DMS114 treated with DMSO at 0.1 percent for 48 hours (cell line): ENCODE measurements at regions not wholly inside any gene's neighbourhood (a gene's known extent, or its start where the extent isn't known, plus 50 kb on each side); places are given as distances from the start of the nearest gene placed in this dataset.

Source experiments
- DNase-seq: peaks from one replicate; lab custom pipeline; 2025; ENCODE audit not compliant: unreplicated experiment; lab: John Stamatoyannopoulos, UW

- no peak for DNase-seq
These were observed 347.5 kb downstream of the SAMD5 start for GRCh38 chr6:147855803-147856482.

- DNase-seq = no peak
These were observed 348.2 kb downstream of the SAMD5 start for GRCh38 chr6:147856687-147857086.

GRCh38 chr6:147858421-147858820 lies 349.9 kb downstream of the SAMD5 start:
- no peak for DNase-seq

GRCh38 chr6:147859071-147859470 lies 350.6 kb downstream of the SAMD5 start:
- no peak for DNase-seq

GRCh38 chr6:147861696-147862095 lies 353.2 kb downstream of the SAMD5 start:
- no peak for DNase-seq

- no peak for DNase-seq
These were observed 359.1 kb downstream of the SAMD5 start for GRCh38 chr6:147867433-147868226.

- DNase-seq = no peak
These were observed 360.1 kb downstream of the SAMD5 start for GRCh38 chr6:147868427-147869190.

GRCh38 chr6:147869201-147869600 lies 360.7 kb downstream of the SAMD5 start:
- DNase-seq = no peak

GRCh38 chr6:147869869-147870268 lies 361.4 kb downstream of the SAMD5 start:
- DNase-seq = no peak

GRCh38 chr6:147870506-147871110 lies 362.1 kb downstream of the SAMD5 start:
- DNase-seq = no peak

- no peak for DNase-seq
These were observed 363.5 kb downstream of the SAMD5 start for GRCh38 chr6:147872002-147872401.

- DNase-seq = no peak
These were observed 365.3 kb downstream of the SAMD5 start for GRCh38 chr6:147873816-147874215.

- no peak for DNase-seq
These were observed 365.8 kb downstream of the SAMD5 start for GRCh38 chr6:147874322-147874721.

- no peak for DNase-seq
These were observed 370.6 kb downstream of the SAMD5 start for GRCh38 chr6:147879031-147879580.

GRCh38 chr6:147881432-147881831 lies 372.9 kb downstream of the SAMD5 start:
- no peak for DNase-seq

GRCh38 chr6:147888374-147888773 lies 379.9 kb downstream of the SAMD5 start:
- no peak for DNase-seq

GRCh38 chr6:147891671-147892070 lies 383.2 kb downstream of the SAMD5 start:
- no peak for DNase-seq

- no peak for DNase-seq
These were observed 384.0 kb downstream of the SAMD5 start for GRCh38 chr6:147892476-147892875.

GRCh38 chr6:147895272-147895671 lies 386.8 kb downstream of the SAMD5 start:
- no peak for DNase-seq

- no peak for DNase-seq
These were observed 391.8 kb downstream of the SAMD5 start for GRCh38 chr6:147900247-147900830.

GRCh38 chr6:147903321-147903720 lies 394.8 kb downstream of the SAMD5 start:
- no peak for DNase-seq
